CD14-positive monocyte (primary cell): ENCODE measurements at regions not wholly inside any gene's neighbourhood (a gene's known extent, or its start where the extent isn't known, plus 50 kb on each side); places are given as distances from the start of the nearest gene placed in this dataset.

Experiments
- DNase-seq, 3 donors: peaks; one replicate each; pipeline ENCODE4 v3.0.0-alpha.2; 2011 to 2022
- H2AFZ ChIP-seq: 2 replicates; pipeline ENCODE4 v1.6.0; 2012; ENCODE audit warnings: mild to moderate bottlenecking, low read depth, low read length, inconsistent platforms; ENCODE audit not compliant: insufficient read depth, poor library complexity, severe bottlenecking
- H3K27ac ChIP-seq, 2 donors: 1 replicate in 1 of 2; 2 replicates in 1 of 2; pipeline ENCODE4 v1.5.1; 2012 to 2013; ENCODE audit warnings: low read length in 2 of 2, control low read depth in 1 of 2, inconsistent platforms in 1 of 2, low read depth in 1 of 2, mild to moderate bottlenecking in 1 of 2
- H3K27me3 ChIP-seq, 2 donors: one replicate each; pipeline versions ENCODE4 v1.6.0 to v1.6.1; 2011 to 2013; ENCODE audit warnings: low read length in 2 of 2; ENCODE audit not compliant: control insufficient read depth in 2 of 2, insufficient read depth in 2 of 2
- H3K36me3 ChIP-seq, 2 donors: replicated peaks in 1 of 2; 1 replicate in 1 of 2; 2 replicates in 1 of 2; pipeline versions ENCODE4 v1.5.1 to v1.6.1; 2012 to 2013; ENCODE audit warnings: low read length in 2 of 2, control low read depth in 1 of 2, inconsistent platforms in 1 of 2, mild to moderate bottlenecking in 1 of 2; ENCODE audit not compliant: insufficient read depth in 2 of 2, control insufficient read depth in 1 of 2
- H3K4me1 ChIP-seq, 2 donors: 1 replicate in 1 of 2; 2 replicates in 1 of 2; pipeline versions ENCODE4 v1.5.1 to v1.6.1; 2012 to 2013; ENCODE audit warnings: low read length in 2 of 2, control low read depth in 1 of 2, inconsistent platforms in 1 of 2, mild to moderate bottlenecking in 1 of 2, moderate library complexity in 1 of 2; ENCODE audit not compliant: insufficient read depth in 2 of 2, control insufficient read depth in 1 of 2
- H3K4me2 ChIP-seq: replicated peaks from 2 replicates; pipeline ENCODE3; 2012; ENCODE audit warnings: low read length, moderate library complexity, mild to moderate bottlenecking; ENCODE audit not compliant: poor library complexity, severe bottlenecking; ENCODE audit errors: extremely low read depth
- H3K4me3 ChIP-seq, 3 experiments: fragments of 200-600 bp in 1 of 3; sonication (generic) in 1 of 3; replicated peaks in 1 of 3; 1 replicate in 2 of 3; 2 replicates in 1 of 3; pipeline ENCODE4 v1.5.1; 2011 to 2013; ENCODE audit warnings: low read length in 3 of 3, mild to moderate bottlenecking in 3 of 3, control low read depth in 2 of 3, low read depth in 2 of 3, inconsistent platforms in 1 of 3, moderate library complexity in 1 of 3
- H3K79me2 ChIP-seq: 2 replicates; pipeline ENCODE4 v1.6.0; 2012; ENCODE audit warnings: mild to moderate bottlenecking, control low read depth, inconsistent platforms, low read length, moderate library complexity; ENCODE audit not compliant: insufficient read depth
- H3K9ac ChIP-seq: 2 replicates; pipeline ENCODE4 v1.6.0; 2017; ENCODE audit warnings: low read length, mild to moderate bottlenecking; ENCODE audit not compliant: insufficient read depth, poor library complexity, severe bottlenecking
- H3K9me3 ChIP-seq, 2 donors: replicated peaks in 1 of 2; 1 replicate in 1 of 2; 2 replicates in 1 of 2; pipeline versions ENCODE4 v1.5.1 to v1.6.1; 2012 to 2013; ENCODE audit warnings: low read length in 2 of 2, control low read depth in 1 of 2; ENCODE audit not compliant: control insufficient read depth in 1 of 2, insufficient read depth in 1 of 2
- H4K20me1 ChIP-seq: 2 replicates; pipeline ENCODE4 v1.6.0; 2012; ENCODE audit warnings: mild to moderate bottlenecking, low read length, control low read depth, moderate library complexity; ENCODE audit not compliant: insufficient read depth
- H3K27ac Mint-ChIP-seq, 7 donors: one replicate each; pipeline ENCODE4 v1.8.0; 2020; ENCODE audit warnings: mild to moderate bottlenecking in 7 of 7, mixed read lengths in 7 of 7, moderate library complexity in 6 of 7, inconsistent platforms in 2 of 7
- H3K27me3 Mint-ChIP-seq, 3 donors: one replicate each; pipeline ENCODE4 v1.8.0; 2021 to 2022; ENCODE audit warnings: low read depth in 3 of 3, mild to moderate bottlenecking in 3 of 3, mixed read lengths in 3 of 3, moderate library complexity in 3 of 3, inconsistent platforms in 1 of 3
- H3K36me3 Mint-ChIP-seq, 2 donors: one replicate each; pipeline ENCODE4 v1.8.0; 2020; ENCODE audit warnings: mixed read lengths in 2 of 2, inconsistent platforms in 1 of 2, mild to moderate bottlenecking in 1 of 2
- H3K4me1 Mint-ChIP-seq: one replicate; pipeline ENCODE4 v1.8.0; 2020; ENCODE audit warnings: mild to moderate bottlenecking, mixed read lengths
- H3K4me3 Mint-ChIP-seq, 2 donors: one replicate each; pipeline ENCODE4 v1.8.0; 2020; ENCODE audit warnings: mild to moderate bottlenecking in 2 of 2, mixed read lengths in 2 of 2, moderate library complexity in 1 of 2
- H3K9me3 Mint-ChIP-seq, 7 donors: one replicate each; pipeline ENCODE4 v1.8.0; 2020 to 2022; ENCODE audit warnings: mixed read lengths in 7 of 7, mild to moderate bottlenecking in 6 of 7, moderate library complexity in 6 of 7, inconsistent platforms in 2 of 7
- WGBS: methylation state at CpG from one replicate; pipeline ENCODE4 v1.1.5; 2013; ENCODE audit warnings: missing lambda C conversion rate; ENCODE audit not compliant: insufficient coverage; 5-methylcytosine and 5-hydroxymethylcytosine counted together
- intact Hi-C, 2 donors: fragments of 100-400 bp; cut with micrococcal nuclease; formaldehyde crosslinking; loops; one replicate each; pipeline versions ENCODE4 v1.15.0 to v1.15.1; 2023
- TF ChIP-seq, protein P1 (sequence below): fragments of 200-600 bp; IDR thresholded peaks from one replicate; pipeline ENCODE4 v1.8.0; 2022; ENCODE audit warnings: antibody characterized with exemption, mild to moderate bottlenecking

- intact Hi-C loops = no loop called here
- Histone ChIP-seq H2AFZ (no peak overlapping the region), H3K27me3 (no peaks in the 10 kb centered on the region), H4K20me1 (no peaks in the 10 kb centered on the region), H3K9ac (no peak overlapping the region), H3K27ac (no peak overlapping the region), H3K79me2 (no peaks in the 10 kb centered on the region), H3K4me3 (no peak overlapping the region), H3K9me3 (peaks cover 0 to 4% of the 10 kb centered on the region in 2 donors), H3K4me2 (no peak overlapping the region), H3K4me1 (peaks cover 8 to 9% of the 10 kb centered on the region in 2 donors), H3K36me3 (no peaks in the 10 kb centered on the region)
- no peak for DNase-seq
- WGBS = 100% methylated on average over 3 of the region's 12 CpGs
- Mint-ChIP-seq H3K4me3 (no peak overlapping the region), H3K36me3 (peaks cover 0 to 2% of the 10 kb centered on the region in 2 donors), H3K4me1 (peaks cover 8% of the 10 kb centered on the region), H3K27ac (no peak overlapping the region), H3K9me3 (peaks cover 2 to 9% (median 4%) of the 10 kb centered on the region in 7 donors), H3K27me3 (no peaks in the 10 kb centered on the region)
- TF ChIP-seq, protein P1, sequence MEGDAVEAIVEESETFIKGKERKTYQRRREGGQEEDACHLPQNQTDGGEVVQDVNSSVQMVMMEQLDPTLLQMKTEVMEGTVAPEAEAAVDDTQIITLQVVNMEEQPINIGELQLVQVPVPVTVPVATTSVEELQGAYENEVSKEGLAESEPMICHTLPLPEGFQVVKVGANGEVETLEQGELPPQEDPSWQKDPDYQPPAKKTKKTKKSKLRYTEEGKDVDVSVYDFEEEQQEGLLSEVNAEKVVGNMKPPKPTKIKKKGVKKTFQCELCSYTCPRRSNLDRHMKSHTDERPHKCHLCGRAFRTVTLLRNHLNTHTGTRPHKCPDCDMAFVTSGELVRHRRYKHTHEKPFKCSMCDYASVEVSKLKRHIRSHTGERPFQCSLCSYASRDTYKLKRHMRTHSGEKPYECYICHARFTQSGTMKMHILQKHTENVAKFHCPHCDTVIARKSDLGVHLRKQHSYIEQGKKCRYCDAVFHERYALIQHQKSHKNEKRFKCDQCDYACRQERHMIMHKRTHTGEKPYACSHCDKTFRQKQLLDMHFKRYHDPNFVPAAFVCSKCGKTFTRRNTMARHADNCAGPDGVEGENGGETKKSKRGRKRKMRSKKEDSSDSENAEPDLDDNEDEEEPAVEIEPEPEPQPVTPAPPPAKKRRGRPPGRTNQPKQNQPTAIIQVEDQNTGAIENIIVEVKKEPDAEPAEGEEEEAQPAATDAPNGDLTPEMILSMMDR = no peak
Measured at GRCh38 chr5:89315286-89316100, 432.5 kb upstream of the MEF2C start.

DNA sequence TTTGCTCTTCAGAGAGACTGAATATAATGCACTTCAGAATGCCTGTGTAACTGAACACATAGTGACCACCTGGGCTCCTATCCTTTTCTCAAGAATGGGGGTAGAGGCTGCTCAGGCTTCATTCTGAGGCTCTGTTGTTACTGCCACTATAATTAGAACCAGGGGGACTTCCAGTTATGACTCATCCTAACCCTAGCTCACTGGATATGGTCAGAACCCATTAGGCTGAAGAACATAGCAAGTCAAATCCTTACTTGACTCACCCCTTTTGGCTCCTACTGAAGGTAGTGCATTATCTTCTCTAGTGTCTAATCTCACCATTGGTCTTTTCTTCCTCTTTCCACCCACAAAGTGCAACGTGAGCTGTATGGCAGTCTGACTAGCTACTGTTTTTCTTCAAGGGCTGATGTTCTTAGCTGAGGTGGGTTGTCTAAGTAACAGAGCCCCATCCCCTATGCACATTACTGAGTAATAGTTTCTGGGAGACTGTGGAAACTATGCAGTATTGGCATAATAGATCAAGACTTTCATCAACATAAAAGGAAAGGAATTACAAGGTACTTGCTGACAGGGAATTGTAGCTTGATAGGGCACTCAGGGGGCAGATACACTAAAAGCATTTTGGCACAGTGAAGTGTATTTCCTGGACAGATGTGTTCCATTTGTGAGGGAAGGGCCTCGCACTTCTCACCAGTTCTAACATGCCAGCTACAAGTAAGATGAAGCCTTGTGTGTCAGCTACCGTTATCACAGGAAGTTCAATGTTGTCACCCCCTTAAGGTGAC lies 431.0 kb upstream of the MEF2C start:
- Mint-ChIP-seq H3K27ac (peak overlapping the region in 2 of 7 donors; percentile 12 to 79), H3K36me3 (peaks cover 0 to 2% of the 10 kb centered on the region in 2 donors), H3K4me3 (no peak overlapping the region), H3K27me3 (no peaks in the 10 kb centered on the region), H3K4me1 (peaks cover 8% of the 10 kb centered on the region), H3K9me3 (peaks cover 2 to 9% (median 4%) of the 10 kb centered on the region in 7 donors)
- H3K36me3 ChIP-seq = no peaks in the 10 kb centered on the region
- peak; percentile 46 to 85 (median 51) for DNase-seq
- H3K4me1 ChIP-seq = peaks cover 8 to 9% of the 10 kb centered on the region in 2 donors
- no peak overlapping the region for H3K9ac ChIP-seq
- H3K27ac ChIP-seq = no peak overlapping the region
- H3K4me2 ChIP-seq = no peak overlapping the region
- no peaks in the 10 kb centered on the region for H3K27me3 ChIP-seq
- WGBS = no CpG with 5 or more reads among the region's 3 CpGs
- no peak overlapping the region for H3K4me3 ChIP-seq
- intact Hi-C loops = no loop called here
- H4K20me1 ChIP-seq = no peaks in the 10 kb centered on the region
- TF ChIP-seq, protein P1 = no peak
- peak overlapping the region; percentile 48 for H2AFZ ChIP-seq
- H3K9me3 ChIP-seq = peaks cover 0 to 4% of the 10 kb centered on the region in 2 donors
- no peaks in the 10 kb centered on the region for H3K79me2 ChIP-seq
